NOMO-1 (cell line): ENCODE measurements at regions not wholly inside any gene's neighbourhood (a gene's known extent, or its start where the extent isn't known, plus 50 kb on each side); places are given as distances from the start of the nearest gene placed in this dataset.

Source experiments
- DNase-seq, 2 experiments: peaks; one replicate each; lab custom pipeline; 2025; ENCODE audit not compliant: unreplicated experiment in 2 of 2; lab: John Stamatoyannopoulos, UW

DNA sequence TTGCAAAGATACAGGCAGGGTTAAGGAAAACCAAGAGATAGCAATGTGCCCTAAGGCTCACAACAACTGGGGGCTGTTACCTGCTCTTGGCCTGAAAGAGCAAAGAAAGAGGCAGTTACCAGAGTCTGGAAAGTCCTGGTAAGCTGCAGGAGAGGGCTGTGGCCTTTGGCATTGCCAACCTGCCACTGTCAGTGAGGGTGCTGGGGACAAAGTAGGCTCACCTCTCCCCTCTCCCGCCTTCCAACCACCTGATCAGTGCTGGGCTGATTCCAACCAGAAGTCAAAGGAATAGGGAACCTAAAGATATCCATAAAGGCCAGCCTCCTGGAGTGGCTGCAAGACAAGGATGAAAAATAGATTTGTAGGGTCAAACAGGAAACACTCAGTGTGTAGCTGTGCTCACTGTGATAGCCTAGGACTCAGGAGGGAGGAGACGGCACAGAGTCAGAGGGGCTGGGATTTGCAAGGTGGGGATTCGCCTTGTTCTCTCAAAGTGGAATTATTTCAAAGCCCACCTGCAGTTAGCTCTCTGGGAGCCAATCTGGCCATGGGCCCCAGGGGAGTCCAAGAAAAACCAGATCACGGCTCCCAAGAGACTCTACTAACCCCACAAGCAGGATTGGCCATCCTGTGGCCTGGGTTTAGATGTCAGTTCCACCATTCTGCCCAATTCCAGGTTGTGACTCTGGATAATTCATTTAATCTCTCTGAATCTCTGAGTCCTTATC lies 204.0 kb upstream of the BCL6 start:
- DNase-seq, result no peak

DNA sequence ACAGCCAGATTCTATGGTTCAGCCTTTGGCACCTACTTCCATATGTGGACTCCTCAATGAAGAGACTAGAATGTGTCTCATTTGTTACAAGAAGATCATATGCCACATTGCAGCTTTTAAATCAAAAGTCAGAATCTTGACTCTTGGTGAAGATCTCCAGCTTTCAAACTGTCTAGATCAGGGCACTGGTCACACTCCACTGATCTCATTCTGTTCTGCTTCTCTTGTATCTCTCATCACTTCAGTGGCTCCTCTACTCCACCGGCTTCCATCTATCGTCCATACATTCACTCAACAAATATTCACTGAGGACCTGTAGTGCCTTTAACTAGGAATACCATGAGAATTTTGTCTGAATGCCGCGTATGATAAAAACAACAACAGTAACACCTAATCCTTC lies 203.3 kb upstream of the LPP start:
- no peak for DNase-seq

DNA sequence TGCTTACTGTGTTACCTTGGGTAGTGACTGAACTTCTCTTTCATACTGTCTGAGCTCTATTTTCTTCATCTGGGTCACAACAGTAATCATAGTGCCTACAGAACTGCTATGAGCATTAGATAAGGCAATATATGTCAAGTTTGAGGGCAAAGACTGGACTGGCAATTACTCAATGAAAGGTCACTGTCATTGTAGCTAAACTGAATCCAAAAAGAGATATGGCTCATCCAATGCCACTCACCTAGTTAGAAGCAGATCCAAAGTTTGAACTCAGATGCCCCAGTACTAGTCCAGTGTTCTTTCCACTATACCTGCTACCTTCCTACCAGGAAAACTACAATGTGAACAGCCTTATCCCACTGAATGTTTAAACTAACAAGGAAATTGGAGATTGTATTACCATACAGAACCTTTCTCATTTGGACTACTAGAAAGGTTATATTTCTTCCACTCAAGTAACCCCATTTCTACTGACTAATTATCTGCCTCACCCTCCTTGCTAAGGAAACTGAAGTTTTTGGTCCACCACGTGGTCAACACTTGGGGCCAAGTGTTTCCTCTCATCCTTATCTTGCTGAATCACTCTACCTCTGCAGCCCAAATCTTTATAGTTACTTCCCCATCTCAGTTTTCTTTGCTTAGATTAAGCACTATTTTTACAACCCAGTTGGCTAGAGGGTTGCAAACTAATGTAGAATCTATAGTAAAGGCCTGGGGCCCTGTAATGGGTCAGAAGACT lies 202.3 kb upstream of the LPP start:
- peak; percentile 93 to 99 for DNase-seq

- no peak for DNase-seq
These were observed 201.1 kb upstream of the LPP start for GRCh38 chr3:187952849-187953248.

- DNase-seq, result peak in 1 of 2 experiments; percentile 56
These were observed 199.5 kb upstream of the LPP start for GRCh38 chr3:187954516-187954872.

DNA sequence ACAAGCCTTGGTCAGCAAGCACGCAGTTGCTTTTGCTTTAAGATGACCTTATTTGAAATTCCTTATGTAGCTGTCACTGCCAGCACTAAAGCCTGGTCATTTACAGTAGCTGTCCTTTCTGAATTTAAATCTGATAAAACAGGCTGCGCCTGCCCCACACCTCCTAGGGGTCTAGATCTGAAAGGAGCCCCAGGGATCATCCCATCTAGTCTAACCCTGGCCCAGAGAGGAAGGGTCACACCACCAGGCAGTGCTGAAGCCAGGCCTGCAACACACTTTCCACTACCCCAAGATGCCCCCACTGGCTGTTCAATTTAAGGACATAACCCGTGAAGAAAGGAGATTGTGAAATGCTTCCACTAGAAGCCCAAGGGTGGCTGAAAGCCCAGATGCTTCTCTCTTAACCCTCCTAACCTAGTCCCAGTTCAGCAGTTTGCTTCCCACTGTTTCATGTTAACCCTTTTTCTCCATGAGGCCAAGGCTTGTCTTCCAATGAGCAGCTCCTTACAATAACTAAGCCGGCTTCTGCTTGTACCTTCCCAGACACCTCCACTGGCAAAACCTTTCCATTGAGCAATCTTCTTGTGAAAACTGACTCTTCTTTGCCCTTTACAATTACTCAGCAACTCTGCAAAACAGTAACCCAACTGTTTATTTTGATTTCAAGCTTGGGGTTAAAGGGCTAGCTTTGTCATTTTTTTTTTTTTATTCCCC lies 198.9 kb upstream of the LPP start:
- DNase-seq, result peak; percentile 97 to 100

- DNase-seq, result no peak
These were observed 198.4 kb upstream of the LPP start for GRCh38 chr3:187955587-187955952.

DNA sequence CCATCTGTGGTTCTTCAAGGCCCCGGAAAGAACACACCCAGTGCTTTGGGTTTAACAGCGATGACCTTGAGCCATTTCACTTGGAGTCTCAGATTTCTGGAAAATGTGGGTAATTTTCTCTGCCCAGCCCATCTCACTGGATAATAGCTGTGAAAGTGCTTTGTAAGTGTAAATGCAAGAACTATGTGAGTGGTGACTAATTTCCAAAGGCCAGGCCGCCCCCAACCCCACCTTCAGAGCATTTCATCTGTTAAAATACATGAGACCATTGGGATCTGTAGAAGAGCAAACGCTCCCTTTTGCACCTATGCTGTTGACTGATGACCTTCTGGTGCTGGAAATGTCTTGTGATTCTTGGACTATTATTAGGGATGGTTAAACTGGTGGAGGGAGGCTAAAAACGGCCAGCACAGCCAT lies 196.8 kb upstream of the LPP start:
- DNase-seq, result no peak

DNA sequence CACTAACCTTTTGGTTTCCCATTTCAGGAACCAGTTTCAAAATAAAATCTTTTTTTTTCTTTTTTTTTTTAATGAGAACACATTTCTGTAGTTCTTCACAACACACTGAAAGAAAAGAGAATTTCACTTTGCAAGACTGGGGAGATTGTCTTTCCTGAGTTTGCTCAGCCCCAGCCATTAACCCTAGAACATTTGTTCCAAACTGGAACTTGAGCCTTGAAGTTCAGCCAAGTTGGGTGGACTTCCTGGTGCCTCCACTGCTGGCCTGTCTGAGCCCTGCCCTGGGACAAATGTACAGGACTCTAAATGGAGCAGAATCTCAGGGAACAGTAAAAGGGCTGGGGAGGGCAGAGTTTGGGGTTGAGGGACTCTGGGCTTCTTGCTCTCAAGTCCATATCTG lies 196.4 kb upstream of the LPP start:
- no peak for DNase-seq

GRCh38 chr3:187958432-187959003 lies 195.4 kb upstream of the LPP start:
- peak; percentile 65 to 71 for DNase-seq

DNA sequence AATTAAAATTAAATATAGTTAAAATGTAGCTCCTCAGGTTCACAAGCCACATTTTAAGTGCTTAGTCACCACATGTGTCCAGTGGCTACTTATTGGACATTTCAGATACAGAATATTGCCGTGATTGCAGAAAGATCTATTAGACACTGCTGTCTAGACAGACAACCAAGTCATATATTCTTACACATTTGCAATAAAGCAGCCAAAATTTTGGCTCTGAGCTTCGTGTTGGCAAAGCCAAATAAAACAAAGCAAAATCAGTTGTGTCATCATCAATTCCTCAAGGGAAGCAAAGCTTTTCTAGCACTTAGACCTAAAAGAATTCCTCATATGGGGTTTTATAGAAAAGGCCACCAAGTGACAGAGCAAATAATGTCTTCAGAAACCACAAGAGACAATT lies 193.1 kb upstream of the LPP start:
- DNase-seq, result no peak

DNA sequence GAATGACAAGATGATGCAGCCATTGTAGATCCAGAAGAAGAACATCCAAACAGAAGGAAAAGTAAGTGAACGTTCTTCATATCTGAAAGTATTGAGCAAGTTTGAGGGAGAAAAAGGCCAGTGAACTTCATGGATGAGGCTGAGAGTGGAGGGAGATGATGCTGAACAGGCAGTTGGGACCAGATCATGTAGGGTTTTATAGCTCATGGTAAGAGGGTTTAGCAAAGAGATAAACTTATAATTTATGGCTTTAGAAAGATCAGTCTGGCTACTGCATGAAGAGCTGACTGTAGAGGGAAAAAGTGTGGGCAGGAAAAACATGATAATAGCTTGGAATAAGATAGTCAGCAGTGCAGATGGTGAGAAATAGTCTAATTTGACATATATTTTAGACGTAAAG lies 192.6 kb upstream of the LPP start:
- DNase-seq, result no peak

GRCh38 chr3:187963003-187963676 lies 190.8 kb upstream of the LPP start:
- peak in 1 of 2 experiments; percentile 78 for DNase-seq

GRCh38 chr3:187963677-187964385 lies 190.1 kb upstream of the LPP start:
- peak; percentile 75 to 91 for DNase-seq

GRCh38 chr3:187964760-187965159 lies 189.2 kb upstream of the LPP start:
- DNase-seq, result no peak

DNA sequence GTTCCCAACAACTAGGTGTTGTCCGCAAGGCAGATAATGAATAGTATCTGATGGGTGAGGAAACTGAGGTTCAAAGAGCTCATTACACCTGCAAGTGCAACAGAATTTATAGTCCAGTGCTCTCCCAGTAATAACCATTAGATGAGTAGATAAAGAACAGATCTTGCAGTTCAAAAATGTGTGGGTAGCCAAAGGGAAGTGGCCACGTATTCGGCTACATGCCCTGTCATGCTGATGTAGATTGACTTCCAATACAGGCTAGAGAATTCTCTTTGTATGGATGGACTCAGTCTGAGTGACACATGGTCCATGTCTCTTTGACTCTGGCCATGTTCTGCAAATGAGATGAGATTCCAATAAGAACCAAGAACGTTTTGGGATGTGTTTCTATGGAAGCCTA lies 187.9 kb upstream of the LPP start:
- peak in 1 of 2 experiments; percentile 42 for DNase-seq

DNA sequence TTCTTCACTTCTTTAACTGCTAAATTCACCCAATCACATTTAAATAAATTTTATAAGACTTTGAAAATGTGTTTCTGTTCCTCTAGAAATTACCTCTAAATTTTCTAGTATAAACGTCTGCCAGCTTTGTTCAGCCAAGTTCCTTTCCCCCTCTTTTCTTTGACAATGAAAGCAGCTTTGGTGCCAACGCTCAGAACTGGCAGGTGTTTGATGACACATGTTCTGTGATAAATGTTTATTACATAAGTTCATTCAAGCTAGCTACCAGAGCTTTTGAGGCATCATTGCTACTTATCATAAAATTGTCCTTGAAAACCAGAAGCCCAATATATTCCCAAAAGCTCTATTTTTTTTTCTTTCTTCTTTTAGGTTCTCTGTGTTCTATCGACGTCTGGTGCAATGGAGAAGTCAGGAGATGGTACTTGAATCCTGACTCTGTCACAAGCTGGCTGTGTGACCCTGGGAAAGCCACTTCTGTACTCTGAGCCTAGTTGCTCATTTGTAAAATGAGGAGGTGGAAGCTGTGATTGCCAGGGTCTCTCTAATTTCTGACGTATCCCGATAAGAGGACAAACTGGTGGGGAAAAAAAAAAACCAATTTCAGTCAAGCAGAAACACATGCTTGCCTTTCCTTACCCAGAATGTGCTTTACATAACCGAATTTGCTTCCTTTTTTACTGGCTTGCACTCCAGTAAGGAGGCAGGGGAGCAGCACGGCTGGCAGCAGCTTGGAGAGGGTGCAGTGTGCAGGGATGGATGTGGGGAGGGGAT lies 187.1 kb upstream of the LPP start:
- peak in 1 of 2 experiments; percentile 16 for DNase-seq

- DNase-seq, result no peak
These were observed 186.0 kb upstream of the LPP start for GRCh38 chr3:187967993-187968392.

GRCh38 chr3:187968883-187969580 lies 184.9 kb upstream of the LPP start:
- DNase-seq, result peak; percentile 88 to 99
